Left kidney (tissue), 1 donor: ENCODE measurements at regions not wholly inside any gene's neighbourhood (a gene's known extent, or its start where the extent isn't known, plus 50 kb on each side); places are given as distances from the start of the nearest gene placed in this dataset.
A peak's percentile ranks its signal among the peaks of the same experiment; 100 is the strongest.

Experiments used
- DNase-seq: peaks from one replicate; pipeline ENCODE4 v3.0.0-alpha.2; 2013

DNA sequence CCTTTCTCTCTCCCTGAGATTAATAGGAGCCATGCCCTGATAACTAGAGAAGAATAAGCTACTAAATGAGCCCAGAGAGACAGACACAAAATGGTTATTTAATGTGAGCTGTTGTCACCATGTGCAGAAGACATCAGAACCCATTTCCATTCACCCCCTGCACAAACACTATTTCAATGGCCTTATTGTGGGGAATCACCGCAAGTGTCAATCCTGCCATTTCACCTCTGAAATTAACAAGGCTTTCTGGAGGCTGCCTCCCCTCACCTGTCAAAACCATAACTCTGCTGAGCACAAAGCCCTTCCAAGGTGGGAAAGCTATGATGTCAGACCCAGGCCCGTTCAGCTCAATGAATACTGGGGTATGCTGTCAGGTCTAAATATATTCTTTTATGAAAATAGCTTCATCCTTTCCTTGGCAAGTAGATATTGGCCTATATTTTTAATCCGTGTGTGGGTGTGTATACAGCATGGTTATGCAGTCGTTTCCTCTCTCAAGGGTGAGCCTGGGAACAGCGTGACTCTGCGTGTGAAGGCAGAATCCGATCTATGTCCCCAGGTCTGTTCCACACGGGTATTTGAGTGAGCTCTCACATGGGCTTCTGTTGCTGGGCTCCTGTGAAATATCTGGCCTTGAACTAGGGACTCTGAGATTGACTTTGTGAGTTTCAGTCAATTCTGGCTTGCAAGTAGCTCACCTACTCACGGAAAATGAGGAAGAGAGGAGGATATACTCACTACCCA, 266.3 kb downstream of the FBXW7 start:
- DNase-seq, result no peak

DNA sequence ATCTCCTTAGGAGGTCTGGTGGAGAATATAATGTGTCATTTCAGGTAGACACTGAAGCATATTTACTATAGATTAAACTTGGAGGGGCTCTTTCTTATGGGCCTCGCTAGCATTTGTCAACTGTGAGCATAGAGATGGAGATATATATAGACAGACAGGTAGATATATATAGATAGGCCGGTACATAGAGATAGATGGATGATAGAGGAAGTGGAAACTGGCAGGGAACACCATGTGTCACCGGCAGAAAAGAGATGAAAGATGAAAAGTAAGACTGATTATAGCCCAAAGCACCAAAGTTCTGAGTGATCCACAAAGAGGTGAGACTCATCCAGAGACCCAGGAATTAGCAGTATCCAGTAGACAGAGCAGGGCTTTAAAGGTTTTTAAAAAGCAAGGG, 268.1 kb downstream of the FBXW7 start:
- DNase-seq, result no peak

DNA sequence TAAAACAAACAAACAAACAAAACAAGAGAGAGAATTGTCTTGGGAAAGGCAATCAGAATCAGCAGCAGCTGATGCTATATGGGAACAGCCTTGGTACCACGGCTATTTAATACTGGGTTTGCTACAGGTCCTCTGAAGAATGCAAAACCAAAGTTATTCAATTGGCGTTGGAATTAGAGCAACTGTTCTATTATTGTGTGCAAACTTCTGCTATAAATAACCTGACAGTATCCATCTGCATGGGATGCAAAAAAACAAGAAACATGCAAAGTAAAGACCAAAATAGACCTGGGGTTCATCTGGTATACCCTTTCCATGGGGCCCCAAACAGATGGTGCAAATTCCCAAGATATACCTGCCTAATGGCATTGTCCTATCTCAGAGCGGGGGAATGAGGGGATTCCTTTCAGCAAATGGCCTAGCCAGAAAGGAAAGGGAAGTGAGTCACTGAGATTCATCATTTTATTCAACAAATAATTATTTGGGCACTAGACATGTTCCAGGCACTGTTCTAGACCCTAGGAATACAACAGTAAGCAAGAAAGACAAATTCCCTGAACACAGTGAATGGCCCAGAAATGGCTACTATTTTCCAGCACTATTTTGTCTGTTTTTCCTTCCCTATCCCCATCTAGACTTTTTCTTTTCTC, 268.9 kb downstream of the FBXW7 start:
- DNase-seq, result no peak

DNA sequence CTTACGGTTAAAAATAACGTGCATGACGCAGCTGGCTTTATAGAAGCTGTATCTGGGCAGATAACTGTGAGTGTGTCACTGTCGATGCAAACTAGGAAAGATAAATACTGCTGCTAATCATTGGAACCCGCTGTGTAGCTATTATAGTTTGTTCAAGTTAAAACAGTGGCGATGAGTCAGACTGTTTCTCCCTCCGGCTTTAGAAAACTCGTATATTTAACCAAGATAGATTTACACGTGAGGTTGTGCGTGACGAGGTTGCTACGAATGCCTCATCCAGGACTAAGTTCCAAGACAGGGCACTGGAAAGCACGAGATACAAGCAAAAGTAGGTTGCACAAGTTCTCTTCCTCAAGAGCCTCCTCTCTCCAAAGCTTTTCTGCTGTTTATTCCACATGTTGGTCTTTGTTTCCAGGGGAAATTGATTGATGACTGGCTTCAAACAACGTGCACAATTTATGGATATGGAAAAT, 270.7 kb downstream of the FBXW7 start:
- DNase-seq, result no peak

DNA sequence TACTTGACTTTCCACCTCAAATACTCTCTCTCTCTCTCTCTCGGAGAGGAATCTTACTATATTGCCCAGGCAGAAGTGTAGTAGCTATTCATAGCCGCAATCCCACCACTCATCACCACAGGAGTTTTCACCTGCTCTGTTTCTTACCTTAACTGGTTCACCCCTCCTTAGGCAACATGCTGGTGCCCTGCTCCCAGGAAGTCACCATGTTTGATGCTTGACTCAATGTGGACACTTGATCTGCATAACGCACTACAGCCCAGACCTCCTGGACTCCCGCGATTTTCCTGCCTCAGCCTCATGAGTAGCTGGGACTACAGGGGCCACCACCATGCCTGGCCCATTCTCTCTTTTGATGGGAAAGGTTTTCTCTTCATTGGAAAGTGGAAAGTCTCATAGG, 271.8 kb downstream of the FBXW7 start:
- DNase-seq, result no peak

DNA sequence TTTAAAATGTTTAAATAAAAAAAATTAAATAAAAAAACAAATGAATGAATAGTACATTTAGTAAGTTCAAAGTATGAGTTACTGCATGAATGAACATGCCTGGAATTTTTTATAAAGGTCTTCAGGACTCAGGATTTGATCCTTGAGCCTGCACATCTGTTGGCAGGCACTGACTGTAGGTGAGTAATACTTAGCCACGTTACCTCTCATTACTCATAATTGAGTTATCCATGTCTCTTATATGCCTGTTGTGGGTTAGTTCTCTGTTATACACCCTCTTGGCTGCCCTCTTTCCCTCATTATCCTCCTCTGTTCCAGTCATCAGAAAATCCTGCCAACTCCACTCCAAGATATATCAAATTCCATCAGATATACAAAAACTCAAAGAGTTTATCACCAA, 276.0 kb downstream of the FBXW7 start:
- DNase-seq, result no peak

DNA sequence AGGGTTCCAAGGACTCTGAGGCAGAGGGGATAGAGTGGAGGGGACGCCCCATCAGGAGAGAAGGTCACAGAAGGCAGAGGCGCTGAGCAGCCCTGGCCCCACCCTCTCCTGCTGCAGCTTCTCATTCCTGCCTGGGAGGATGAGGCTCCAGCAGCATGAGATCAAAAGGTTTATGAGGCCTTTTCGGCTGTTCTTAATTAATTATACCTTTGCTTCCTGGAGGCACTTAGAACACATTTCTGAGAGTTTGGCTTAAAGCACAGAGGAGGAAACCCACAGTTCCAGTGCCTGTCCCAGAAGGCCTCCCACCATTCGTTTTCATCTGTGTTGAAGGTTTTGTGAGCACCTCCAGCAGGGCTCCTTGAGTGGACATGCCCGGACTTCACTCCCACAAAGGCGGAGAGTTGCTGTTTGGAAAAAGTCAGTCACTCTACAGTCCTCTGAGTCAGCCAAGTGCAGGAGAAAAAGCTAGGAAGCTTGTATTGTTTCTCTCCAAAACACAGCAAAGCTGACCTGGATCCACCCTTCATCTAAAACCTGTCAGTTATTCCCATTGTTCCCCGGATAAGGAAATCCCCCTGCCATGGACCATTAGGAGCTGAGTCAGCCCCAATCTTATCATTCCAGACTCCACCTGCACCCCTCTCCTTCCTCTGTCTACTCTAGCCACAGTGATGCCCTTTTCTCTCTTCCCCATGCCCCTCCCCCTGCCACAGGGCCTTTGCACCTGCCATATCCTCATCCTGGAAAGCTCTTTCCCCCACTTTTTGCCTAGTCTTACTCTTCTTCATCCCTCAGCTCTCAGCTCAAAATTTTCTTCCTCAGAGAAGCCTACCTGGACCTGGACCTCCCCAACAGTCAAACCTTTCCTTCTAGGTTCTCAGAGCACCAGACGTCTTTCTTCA, 276.8 kb downstream of the FBXW7 start:
- DNase-seq, result peak; percentile 31

DNA sequence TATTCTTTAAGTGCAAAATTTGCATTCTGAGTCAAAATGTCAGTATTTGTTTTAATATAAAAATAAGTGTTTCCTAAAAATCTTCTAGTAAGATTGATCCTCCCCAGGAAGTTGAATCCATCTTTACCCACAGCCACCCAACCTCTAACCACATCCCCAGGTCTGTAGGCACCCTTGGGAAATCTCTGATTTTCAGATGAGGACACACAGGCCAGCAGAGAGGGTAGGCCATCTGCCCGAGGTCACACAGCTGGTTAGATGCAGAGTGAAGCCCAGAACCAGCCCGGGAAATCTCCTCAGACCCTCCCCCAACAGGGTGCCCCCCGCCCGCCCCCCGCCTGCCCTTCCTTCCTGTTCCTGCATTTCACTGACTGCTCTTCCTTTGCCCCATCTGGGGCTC, 277.5 kb downstream of the FBXW7 start:
- DNase-seq, result no peak

DNA sequence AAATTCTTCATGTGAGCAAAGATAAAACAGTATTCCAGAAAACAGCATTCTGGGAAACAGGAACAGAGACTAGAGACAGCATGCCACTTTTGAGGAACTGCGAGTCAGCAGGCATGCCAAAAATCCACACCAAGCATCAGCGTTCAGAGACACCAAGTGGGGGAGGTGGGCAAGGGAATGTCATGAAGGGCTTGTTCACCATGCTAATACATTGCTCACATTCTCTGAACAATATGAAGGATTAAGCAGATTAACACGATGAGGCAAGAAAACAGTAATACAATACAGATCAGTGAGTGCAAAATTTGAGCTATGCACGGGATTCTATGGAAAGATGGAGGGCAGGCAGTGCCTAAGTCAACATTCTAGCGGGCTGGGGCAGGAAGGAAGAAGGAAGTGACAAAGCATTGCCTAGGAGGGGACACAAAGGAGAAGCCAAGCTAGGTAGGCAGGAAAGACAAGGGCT, 278.3 kb downstream of the FBXW7 start:
- no peak for DNase-seq

DNA sequence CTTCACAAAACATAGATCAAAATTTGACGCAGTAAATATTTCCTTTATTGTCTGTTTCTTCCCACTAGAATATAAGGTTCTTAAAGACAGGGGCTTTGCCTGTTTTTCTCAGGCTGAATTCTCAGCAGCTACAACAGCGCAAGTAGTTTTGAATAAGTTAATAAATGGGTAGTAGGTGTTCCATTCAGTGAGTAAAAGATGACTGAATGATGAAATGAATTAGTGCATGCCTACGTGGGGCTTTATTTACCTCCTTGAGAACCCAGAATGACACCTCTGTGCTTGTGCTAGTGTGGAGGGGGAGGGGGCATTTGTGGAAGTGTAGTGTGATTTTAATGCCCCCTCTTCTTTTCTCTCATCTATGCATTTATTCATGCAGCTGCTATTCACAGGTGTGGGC, 278.9 kb downstream of the FBXW7 start:
- no peak for DNase-seq

DNA sequence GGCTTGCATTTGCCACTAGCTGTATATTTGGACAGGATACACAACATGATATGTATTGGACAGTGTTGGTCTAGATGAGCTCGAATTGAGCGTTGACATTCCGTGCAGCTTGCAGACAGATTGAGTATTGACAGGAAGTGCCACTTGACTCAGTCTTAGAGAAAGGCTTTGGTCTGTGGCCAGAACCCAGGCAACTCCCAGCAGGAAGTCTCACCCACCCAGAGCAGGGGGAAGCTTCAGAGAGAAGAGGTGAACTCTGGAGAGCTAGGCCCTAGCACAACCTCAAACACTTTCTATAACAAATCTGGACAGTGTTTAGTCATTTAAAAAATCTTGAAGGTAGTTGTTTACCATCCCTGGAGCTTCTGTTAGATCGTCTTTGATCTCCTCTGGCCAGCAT, 280.5 kb downstream of the FBXW7 start:
- no peak for DNase-seq

DNA sequence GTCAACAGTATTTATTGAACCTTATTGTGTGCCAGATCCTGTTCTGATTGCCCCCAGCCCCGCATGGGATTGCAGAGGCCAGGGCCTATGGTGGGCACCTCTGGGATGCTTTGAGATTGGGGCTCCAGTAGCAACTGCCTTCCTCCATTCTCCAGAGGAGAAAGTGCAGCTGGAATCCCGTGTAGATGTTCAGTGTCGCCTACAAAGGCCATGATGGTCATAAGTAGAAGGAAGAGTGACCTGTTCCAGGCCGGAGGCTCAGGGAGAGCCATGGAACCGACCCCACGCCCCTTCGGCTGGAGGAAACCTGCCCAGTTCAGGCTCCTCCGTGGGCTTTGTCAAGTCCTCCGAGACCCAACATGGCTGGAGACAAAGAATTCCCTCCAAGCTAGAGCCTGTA, 287.5 kb downstream of the FBXW7 start:
- DNase-seq, result no peak

DNA sequence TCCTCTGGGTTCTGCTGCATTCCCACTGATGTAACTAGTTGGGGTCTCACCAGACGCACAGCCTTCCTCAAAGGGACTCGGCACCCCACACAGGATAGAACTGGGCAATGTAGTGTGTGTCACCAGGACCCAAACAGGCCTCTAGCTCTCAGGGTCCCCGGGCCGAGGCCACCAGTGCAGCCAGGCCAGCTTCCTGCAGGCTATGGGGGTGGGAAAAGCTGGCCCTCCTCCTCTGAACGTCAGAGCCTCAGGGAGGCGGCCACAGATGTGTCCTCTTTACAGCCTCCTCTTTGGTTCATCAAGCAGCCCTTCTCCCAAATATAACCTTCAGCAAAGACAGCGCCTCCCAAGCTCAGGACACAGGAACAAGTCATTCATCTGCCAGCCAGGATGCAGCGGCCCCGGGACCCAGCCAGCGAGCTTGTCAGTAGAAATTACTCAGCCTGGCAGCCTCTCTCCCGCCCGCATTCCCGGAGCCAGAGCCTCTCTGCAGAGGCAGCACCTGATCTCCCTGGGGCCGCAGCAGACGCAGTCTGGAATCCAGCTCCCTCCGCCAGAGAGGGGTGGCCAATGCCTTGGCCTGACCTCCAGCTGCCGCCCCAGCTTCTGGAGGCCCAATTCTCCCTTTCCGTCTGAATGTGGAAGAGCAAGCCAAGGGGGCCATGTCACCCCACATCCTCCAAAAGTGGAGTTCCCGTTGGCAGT, 288.5 kb downstream of the FBXW7 start:
- no peak for DNase-seq

DNA sequence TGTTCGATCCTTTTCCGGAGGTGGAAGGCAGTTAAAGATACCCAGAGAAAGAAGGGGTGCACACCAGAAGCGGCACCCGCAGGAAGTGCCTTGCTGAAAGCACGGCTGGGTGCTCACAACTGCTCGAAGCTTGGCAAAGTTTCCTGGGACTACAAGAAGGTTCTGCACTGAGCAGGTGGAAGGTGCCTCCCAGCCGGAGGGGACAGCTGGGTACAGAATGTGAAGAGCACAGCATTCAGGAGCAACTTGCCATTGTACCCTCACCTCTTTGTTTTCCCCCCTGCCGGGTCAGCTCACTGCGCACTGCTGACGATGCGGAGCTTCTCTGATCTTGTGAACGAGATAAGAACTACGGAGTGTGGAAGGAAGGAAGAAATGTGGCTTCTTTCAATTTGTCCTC, 289.2 kb downstream of the FBXW7 start:
- no peak for DNase-seq

DNA sequence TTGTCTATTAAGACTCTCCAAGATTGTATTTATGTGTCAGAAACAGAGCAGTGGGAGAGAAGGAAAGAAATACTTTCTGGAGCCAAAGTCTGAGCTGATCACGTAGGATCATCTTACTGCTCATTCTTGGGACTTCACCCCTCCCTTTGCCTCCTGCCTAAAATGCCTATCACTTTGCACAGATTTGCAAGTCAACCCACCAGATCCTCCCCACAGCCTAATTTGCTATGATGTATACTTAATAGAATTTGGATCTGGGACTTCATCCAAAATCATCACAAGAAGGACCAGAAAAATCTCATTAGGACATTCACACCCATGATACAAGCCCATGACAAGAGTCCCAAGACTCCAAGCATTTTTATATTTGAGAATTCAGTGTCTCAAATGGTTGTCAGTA, 290.2 kb downstream of the FBXW7 start:
- DNase-seq, result no peak

DNA sequence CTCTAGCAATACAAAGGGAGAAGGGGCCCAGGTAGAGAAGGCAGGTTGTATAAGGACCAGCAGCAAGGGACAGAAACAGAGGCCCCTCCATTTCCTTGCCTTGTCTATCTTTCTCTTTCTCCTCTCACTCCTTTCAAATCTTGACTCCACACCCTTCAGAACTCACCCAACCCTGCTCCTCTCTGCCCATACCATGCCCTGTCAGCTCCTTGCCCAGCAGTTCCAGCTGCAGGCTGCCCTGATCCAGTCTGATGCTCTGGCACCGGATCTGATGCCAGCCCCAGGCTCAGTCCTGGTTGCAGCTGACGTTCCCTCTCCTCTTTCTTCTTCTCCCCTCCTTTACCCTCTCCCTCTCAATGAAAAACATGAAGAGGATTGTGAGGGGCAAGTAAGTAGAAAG, 291.2 kb downstream of the FBXW7 start:
- DNase-seq, result no peak

DNA sequence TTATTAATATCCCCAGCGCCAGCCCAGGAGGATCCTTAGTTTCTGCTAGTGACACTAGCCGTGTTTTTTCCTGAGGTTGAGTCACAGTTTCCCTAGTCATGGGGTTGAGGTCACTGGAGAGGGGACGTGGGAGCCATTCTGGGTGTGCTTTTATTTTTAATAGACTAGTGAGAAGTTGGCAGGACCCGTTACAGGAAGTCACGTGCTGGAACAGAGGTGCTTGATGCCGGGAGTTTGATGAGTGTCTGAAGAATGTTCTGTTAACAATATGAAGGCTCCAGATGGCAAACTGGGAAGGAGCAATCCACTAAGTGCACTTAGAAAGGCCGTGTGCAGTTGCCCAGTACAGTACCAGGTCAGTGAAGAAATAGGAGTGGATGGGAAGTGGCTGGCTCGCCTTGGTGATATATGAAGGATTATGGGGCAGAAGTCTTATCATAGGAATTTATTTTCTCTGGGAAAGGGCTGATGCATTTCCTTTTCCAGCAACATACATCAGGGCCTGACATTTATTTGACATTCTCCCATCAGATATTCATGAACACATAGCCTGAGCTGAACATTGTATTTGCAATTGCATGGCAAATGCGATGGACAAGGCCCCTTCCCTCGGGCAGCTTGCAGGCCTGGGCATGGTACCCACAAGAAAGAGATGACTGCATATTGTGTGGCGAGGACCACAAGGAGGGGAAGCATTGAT, 291.8 kb downstream of the FBXW7 start:
- DNase-seq, result no peak

DNA sequence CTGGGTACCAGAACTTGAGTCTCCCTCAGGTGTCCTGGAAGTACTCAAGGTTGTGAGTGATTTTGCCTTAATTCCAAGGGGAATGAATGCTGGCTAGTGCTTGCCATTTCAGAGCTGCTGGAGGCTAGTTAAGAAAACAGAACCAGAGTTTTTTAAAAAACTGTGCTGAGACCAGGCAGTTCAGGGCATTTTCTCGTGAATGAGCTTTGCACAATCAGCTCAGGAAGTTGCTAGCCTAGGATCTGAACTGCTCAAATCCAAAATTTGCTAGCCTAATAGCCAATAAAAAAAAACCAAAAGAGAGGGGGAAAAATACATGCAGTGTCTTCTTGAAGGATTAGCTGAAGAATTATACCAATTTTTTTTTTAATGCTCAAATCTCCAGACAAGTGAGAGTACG, 292.7 kb downstream of the FBXW7 start:
- no peak for DNase-seq

DNA sequence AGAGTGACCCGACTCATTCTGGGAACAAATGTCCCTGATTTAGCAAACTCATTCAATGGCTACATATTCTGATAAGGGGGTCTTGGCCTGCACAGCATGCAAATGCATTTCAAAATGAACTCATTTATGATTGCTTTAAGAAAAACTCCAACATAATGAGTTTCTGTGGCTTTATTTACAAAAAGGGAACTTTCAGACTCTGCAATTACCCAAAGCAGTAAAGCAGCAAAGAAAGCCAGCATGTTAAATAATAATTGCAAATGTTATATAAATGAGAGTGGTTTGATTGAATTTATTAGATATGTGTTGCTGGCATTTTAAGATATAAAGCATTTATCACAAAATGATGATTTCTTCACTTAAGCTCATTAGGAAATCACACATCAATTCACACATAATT, 295.7 kb downstream of the FBXW7 start:
- no peak for DNase-seq

DNA sequence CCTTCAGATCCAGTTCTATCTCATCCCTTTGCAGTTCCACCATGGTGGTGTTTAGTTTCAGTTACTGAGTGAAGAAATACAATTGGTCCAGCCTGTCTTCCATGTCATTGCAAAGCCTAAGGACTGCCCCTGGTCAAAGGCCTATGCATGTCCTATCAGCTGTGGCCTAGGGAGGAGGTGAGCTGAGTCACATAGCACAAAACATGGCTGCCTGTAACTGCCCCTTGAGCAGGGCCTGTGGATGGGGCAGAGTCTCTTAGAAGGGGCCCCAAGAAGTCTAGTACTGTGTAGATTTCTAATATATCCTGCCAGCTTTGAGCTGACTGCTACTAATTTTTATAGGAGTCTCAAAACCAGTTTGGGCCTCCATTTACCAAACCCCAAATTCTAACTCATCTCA, 296.7 kb downstream of the FBXW7 start:
- DNase-seq, result no peak

DNA sequence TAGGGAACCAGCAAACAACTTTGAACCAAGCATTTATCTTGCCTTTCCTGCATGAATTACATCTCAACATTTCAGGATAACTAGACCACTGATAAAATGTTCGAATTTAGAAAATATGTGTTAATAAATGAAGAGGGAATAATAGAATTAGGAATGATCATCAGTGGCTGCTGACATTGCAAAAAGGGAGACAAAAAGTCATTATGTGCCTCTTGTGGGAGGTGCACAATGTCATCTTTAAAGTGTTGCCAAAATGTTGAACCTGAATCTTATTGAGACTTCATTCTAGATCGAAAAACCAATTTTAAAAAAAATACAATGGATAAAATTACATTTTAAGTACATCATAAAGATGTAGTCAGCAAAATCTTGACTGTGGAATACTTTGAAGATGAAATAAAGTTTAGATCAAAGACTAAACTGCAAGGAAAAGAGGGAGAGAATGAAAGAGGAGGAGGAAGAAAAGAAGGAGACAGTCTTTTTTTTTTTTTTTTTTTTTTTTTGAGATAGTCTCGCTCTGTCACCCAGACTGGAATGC, 299.3 kb downstream of the FBXW7 start:
- DNase-seq, result no peak
